ENCODE measurements at regions not wholly inside any gene's neighbourhood (a gene's known extent, or its start where the extent isn't known, plus 50 kb on each side); places are given as distances from the start of the nearest gene placed in this dataset.

DNA sequence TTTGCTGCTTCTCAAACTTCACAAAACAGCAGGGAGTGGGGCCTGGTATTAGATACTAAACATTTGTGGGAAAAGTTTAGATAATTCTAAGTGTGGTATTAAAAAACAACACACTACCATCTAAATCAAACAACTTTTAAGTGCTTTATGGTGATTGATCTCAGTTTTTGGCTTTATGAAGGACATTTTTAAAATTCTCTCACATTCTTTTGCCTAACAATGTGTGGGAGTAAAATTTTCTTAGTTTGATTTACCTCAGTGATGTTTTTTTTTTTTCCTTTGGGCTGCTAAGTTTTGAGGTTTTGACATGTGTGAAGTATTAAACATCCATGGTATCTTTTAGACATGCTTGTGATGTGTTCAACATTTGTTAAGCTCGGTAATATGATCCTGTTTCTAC lies 116.2 kb downstream of the DISP1 start:
- no peak for TF ChIP-seq ZFX (IDR thresholded peaks at IDR 0.05; ENCODE audit: borderline replicate concordance)
- TF ChIP-seq, protein P1, sequence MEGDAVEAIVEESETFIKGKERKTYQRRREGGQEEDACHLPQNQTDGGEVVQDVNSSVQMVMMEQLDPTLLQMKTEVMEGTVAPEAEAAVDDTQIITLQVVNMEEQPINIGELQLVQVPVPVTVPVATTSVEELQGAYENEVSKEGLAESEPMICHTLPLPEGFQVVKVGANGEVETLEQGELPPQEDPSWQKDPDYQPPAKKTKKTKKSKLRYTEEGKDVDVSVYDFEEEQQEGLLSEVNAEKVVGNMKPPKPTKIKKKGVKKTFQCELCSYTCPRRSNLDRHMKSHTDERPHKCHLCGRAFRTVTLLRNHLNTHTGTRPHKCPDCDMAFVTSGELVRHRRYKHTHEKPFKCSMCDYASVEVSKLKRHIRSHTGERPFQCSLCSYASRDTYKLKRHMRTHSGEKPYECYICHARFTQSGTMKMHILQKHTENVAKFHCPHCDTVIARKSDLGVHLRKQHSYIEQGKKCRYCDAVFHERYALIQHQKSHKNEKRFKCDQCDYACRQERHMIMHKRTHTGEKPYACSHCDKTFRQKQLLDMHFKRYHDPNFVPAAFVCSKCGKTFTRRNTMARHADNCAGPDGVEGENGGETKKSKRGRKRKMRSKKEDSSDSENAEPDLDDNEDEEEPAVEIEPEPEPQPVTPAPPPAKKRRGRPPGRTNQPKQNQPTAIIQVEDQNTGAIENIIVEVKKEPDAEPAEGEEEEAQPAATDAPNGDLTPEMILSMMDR (IDR thresholded peaks at IDR 0.05) = no peak
- no peak overlapping the region for H3K27ac ChIP-seq

DNA sequence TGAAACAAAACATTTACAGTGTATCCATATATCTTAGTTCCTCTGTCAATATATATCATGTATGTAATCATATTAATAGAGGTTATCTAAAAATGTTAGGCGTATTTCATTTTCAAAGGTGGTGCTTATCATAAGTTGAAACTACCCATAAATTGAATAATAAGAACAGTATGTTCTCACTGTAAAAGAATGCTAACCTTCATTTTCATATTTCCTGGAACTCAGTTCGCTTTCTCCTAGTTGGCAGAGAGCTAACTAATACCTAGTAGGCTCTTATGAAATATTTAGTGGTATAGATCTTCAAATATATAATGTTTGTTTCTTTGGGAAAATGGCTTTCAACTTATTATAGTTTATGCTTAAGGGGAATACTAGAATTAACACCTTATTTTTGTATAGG lies 118.4 kb downstream of the DISP1 start:
- no peak overlapping the region for H3K27ac ChIP-seq
- TF ChIP-seq ZFX (IDR thresholded peaks at IDR 0.05; ENCODE audit: borderline replicate concordance) = no peak
- TF ChIP-seq, protein P1 (IDR thresholded peaks at IDR 0.05) = no peak

DNA sequence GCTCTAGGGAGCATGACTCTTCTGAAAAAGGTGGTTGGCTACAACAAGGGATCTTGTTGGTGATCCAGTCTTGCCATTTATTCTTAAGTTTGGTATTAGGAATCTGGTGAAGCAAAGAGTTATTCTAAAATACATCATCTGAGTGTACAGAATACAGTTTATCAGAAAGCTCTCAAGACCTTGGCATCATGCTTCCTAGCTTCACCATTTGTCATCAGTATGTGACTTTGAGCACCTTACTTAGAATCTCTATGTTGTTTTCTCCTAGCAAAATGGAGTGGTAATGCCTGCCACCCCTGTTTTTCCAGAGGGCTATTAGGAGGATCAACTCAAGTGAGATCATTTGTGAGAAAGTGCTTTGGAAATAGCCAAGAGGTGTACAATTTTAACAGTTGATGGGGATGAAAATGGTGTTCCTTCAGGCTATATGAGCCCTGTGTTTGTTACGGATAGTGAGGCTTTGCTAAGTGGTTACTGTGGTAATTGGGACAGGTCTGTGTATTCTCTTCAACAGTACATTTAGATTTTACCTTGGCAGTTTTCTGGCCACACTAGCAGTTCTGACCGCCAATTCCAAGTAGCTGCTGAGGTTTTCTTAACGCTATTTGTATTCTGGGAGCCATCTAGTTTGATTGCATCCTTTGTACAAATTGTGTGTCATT lies 120.5 kb downstream of the DISP1 start:
- TF ChIP-seq ZFX (IDR thresholded peaks at IDR 0.05; ENCODE audit: borderline replicate concordance) = no peak
- TF ChIP-seq, protein P1 (IDR thresholded peaks at IDR 0.05) = no peak
- no peak overlapping the region for H3K27ac ChIP-seq

DNA sequence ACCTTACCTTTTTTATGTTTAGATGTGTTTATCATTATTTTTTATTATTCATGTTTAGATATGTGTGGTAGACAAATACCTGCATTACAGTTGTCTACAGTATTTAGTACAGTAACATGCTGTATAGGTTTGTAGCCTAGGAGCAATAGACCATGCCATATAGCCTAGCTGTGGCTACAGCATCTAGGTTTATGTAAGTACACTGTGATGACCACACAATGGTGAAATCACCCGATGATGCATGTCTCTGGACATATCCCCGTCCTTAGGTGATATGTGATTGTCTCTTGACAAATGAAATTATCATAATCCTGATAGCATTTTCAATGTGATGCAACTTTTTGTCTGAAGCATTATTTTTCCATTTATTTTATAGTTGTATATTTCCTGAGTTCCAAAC lies 121.2 kb downstream of the DISP1 start:
- no peak overlapping the region for H3K27ac ChIP-seq
- TF ChIP-seq, protein P1 (IDR thresholded peaks at IDR 0.05) = no peak
- TF ChIP-seq ZFX (IDR thresholded peaks at IDR 0.05; ENCODE audit: borderline replicate concordance) = no peak

DNA sequence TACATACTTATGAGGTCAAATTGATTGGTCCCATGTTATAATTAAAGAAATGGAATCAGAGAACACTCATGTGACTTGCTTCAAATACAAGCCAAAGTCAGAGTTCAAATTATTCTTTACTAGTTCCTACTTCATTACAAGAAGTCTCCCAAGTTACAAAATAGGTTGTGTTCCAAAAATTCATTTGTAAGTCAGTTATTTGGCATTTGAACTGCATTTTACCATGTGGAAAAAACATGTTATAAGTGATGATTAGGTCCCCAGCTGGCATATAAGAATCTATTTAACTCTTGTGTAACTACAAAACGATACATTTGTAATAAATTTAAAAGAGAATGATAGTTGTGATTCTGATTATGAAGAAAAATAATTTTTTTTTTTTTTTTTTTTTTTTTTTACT lies 124.1 kb downstream of the DISP1 start:
- no peak overlapping the region for H3K27ac ChIP-seq
- TF ChIP-seq ZFX (IDR thresholded peaks at IDR 0.05; ENCODE audit: borderline replicate concordance) = no peak
- TF ChIP-seq, protein P1 (IDR thresholded peaks at IDR 0.05) = no peak

DNA sequence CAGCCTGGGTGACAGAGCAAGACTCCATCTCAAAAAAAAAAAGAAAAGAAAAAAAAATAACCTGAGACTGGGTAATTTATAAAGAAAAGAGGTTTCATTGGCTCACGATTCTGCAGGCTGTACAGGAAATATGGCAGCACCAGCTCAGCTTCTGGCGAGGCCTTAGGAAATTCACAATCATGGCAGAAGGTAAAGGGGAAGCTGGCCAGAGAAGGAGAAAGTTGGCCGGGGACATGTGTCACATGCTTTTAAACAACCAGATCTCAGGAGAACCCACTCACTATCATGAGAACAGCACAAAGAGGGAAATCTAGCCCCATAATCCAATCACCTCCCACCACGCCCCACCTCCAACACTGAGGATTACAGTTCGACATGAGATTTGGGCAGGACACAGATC lies 125.3 kb downstream of the DISP1 start:
- H3K27ac ChIP-seq = no peak overlapping the region
- TF ChIP-seq, protein P1 (IDR thresholded peaks at IDR 0.05) = no peak
- no peak for TF ChIP-seq ZFX (IDR thresholded peaks at IDR 0.05; ENCODE audit: borderline replicate concordance)

DNA sequence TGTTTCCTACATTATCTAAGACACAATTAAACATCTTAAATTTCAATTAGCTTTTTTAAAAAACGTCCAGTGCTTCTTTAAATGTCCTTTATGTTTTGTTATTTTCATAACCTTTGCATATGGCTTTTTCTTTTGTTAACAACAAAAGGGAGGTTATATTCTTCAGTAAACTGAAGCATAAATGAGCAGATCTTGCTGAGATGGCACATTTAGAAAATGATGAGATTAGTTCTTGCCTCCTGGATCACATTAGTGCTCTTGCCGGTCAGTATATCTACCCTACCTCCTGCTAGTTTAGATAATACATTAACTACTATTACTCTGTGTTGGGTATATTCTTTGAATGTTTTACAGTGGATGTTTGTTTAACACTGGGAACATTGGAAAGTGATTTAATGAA lies 126.1 kb downstream of the DISP1 start:
- TF ChIP-seq, protein P1 (IDR thresholded peaks at IDR 0.05) = no peak
- TF ChIP-seq ZFX (IDR thresholded peaks at IDR 0.05; ENCODE audit: borderline replicate concordance) = no peak

More for the DNA sequence above, 126.1 kb downstream of the DISP1 start:
- no peak overlapping the region for H3K27ac ChIP-seq
